Mucosa of descending colon (tissue), 3 donors: ENCODE measurements at regions not wholly inside any gene's neighbourhood (a gene's known extent, or its start where the extent isn't known, plus 50 kb on each side); places are given as distances from the start of the nearest gene placed in this dataset.
A peak's percentile ranks its signal among the peaks of the same experiment; 100 is the strongest.

ENCODE experiments used
- ATAC-seq: fragments of 200-7000 bp; cut with Tn5 transposase; one replicate; pipeline ENCODE4 v1.9.1; 2020; ENCODE audit warnings: mild to moderate bottlenecking, moderate library complexity
- DNase-seq, 3 donors: peaks; one replicate each; pipeline ENCODE4 v3.0.0-alpha.2; 2020
- H3K36me3 ChIP-seq: fragments of 200-600 bp; one replicate; pipeline ENCODE4 v1.8.0; 2021; ENCODE audit warnings: low read depth, mild to moderate bottlenecking
- H3K4me1 ChIP-seq: fragments of 200-600 bp; one replicate; pipeline ENCODE4 v1.8.0; 2021; ENCODE audit warnings: low read depth, mild to moderate bottlenecking
- H3K4me3 ChIP-seq: fragments of 200-600 bp; one replicate; pipeline ENCODE4 v1.8.0; 2021; ENCODE audit warnings: mild to moderate bottlenecking
- H3K9me3 ChIP-seq: fragments of 200-600 bp; one replicate; pipeline ENCODE4 v1.8.0; 2021; ENCODE audit warnings: mild to moderate bottlenecking
- CTCF ChIP-seq: fragments of 200-600 bp; IDR thresholded peaks from one replicate; pipeline ENCODE4 v1.8.0; 2022; ENCODE audit warnings: antibody characterized with exemption, mild to moderate bottlenecking
- intact Hi-C, 2 donors: fragments of 100-400 bp; cut with DNase I in 1 of 2; cut with micrococcal nuclease in 1 of 2; formaldehyde crosslinking; loops; one replicate each; pipeline versions ENCODE4 v1.11.0 to v1.11.1; 2022; cut with DNase I, micrococcal nuclease
- donor health status: DM: no; HTN: no; CAD: no; lungs with moderate emphysema.
- donor health status: DM: no; HTN: no; CAD: no.
- donor health status: DM: no; HTN: yes; CAD: no.

- H3K4me1 ChIP-seq: no peaks in the 10 kb centered on the region
- no peak for TF ChIP-seq CTCF
- intact Hi-C loops: no loop called here
- no peak overlapping the region for H3K4me3 ChIP-seq
- ATAC-seq: peak; percentile 27
- H3K9me3 ChIP-seq: no peaks in the 10 kb centered on the region
- no peaks in the 10 kb centered on the region for H3K36me3 ChIP-seq
- DNase-seq: no peak
Observed at GRCh38 chr2:30325600-30326328, 94.4 kb downstream of the LBH start.

GRCh38 chr2:30326497-30326896, 95.2 kb downstream of the LBH start:
- Histone ChIP-seq H3K36me3 (no peaks in the 10 kb centered on the region), H3K9me3 (no peaks in the 10 kb centered on the region), H3K4me1 (no peaks in the 10 kb centered on the region), H3K4me3 (no peak overlapping the region)
- TF ChIP-seq CTCF: no peak
- no peak for DNase-seq
- intact Hi-C loops: no loop called here
- ATAC-seq: no peak

- ATAC-seq (no peak), DNase-seq (no peak)
- intact Hi-C loops: loop anchor here in 1 of 2 donors (10.0 kb wide), 1 partner anchor 126 kb away; no protein-coding TSS in a partner anchor
- H3K4me1 ChIP-seq: no peaks in the 10 kb centered on the region
- no peaks in the 10 kb centered on the region for H3K36me3 ChIP-seq
- no peak for TF ChIP-seq CTCF
- no peak overlapping the region for H3K4me3 ChIP-seq
- no peaks in the 10 kb centered on the region for H3K9me3 ChIP-seq
Observed at GRCh38 chr2:30331038-30331437, 99.7 kb downstream of the LBH start.

- Histone ChIP-seq H3K36me3 (no peaks in the 10 kb centered on the region), H3K4me3 (no peak overlapping the region), H3K4me1 (no peaks in the 10 kb centered on the region), H3K9me3 (no peaks in the 10 kb centered on the region)
- intact Hi-C loops: loop anchor here in 1 of 2 donors (10.0 kb wide), 1 partner anchor 127 kb away; no protein-coding TSS in a partner anchor
- no peak for DNase-seq
- ATAC-seq: no peak
- no peak for TF ChIP-seq CTCF
Observed at GRCh38 chr2:30331869-30332268, 100.5 kb downstream of the LBH start.

GRCh38 chr2:30332791-30333453, 101.6 kb downstream of the LBH start:
- intact Hi-C loops: loop anchor here in 1 of 2 donors (10.0 kb wide), 1 partner anchor 128 kb away; no protein-coding TSS in a partner anchor

More at GRCh38 chr2:30332791-30333453, 101.6 kb downstream of the LBH start:
- no peaks in the 10 kb centered on the region for H3K9me3 ChIP-seq
- H3K4me3 ChIP-seq: no peak overlapping the region
- DNase-seq: no peak
- no peaks in the 10 kb centered on the region for H3K4me1 ChIP-seq
- no peak for TF ChIP-seq CTCF
- no peaks in the 10 kb centered on the region for H3K36me3 ChIP-seq
- ATAC-seq: no peak
